Sigmoid colon (tissue), 4 donors: ENCODE measurements at regions not wholly inside any gene's neighbourhood (a gene's known extent, or its start where the extent isn't known, plus 50 kb on each side); places are given as distances from the start of the nearest gene placed in this dataset.

ENCODE experiments used
- EP300 ChIP-seq, 4 donors: sonication (generic); formaldehyde crosslinking; IDR thresholded peaks; one replicate each; pipeline ENCODE4 v1.6.1; 2017; ENCODE audit warnings: antibody characterized with exemption in 4 of 4
- POLR2A ChIP-seq, 2 donors: fragments of 450-650 bp; IDR thresholded peaks; one replicate each; pipeline ENCODE4 v1.6.1; 2016; ENCODE audit warnings: antibody characterized with exemption in 2 of 2, mild to moderate bottlenecking in 2 of 2, moderate library complexity in 2 of 2
- POLR2AphosphoS5 ChIP-seq, 4 donors: sonication (generic); formaldehyde crosslinking; IDR thresholded peaks; one replicate each; pipeline ENCODE4 v1.6.1; 2017; ENCODE audit warnings: antibody characterized with exemption in 4 of 4
- TF ChIP-seq, protein P1 (sequence below), 4 experiments: fragments of 450-650 bp in 3 of 4; fragments of 200-600 bp in 1 of 4; IDR thresholded peaks; one replicate each; pipeline ENCODE4 v1.5.1; 2016 to 2019; ENCODE audit warnings: antibody characterized with exemption in 4 of 4, mild to moderate bottlenecking in 3 of 4, moderate library complexity in 2 of 4

- TF ChIP-seq EP300 (IDR thresholded peaks at IDR 0.05): no peak
- TF ChIP-seq, protein P1, sequence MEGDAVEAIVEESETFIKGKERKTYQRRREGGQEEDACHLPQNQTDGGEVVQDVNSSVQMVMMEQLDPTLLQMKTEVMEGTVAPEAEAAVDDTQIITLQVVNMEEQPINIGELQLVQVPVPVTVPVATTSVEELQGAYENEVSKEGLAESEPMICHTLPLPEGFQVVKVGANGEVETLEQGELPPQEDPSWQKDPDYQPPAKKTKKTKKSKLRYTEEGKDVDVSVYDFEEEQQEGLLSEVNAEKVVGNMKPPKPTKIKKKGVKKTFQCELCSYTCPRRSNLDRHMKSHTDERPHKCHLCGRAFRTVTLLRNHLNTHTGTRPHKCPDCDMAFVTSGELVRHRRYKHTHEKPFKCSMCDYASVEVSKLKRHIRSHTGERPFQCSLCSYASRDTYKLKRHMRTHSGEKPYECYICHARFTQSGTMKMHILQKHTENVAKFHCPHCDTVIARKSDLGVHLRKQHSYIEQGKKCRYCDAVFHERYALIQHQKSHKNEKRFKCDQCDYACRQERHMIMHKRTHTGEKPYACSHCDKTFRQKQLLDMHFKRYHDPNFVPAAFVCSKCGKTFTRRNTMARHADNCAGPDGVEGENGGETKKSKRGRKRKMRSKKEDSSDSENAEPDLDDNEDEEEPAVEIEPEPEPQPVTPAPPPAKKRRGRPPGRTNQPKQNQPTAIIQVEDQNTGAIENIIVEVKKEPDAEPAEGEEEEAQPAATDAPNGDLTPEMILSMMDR (IDR thresholded peaks at IDR 0.05): no peak
- TF ChIP-seq POLR2AphosphoS5 (IDR thresholded peaks at IDR 0.05): no peak
- no peak for TF ChIP-seq POLR2A (IDR thresholded peaks at IDR 0.05)
Observed at GRCh38 chr3:24047513-24047912, 102.4 kb downstream of the NR1D2 start.
